ENCODE measurements at regions not wholly inside any gene's neighbourhood (a gene's known extent, or its start where the extent isn't known, plus 50 kb on each side); places are given as distances from the start of the nearest gene placed in this dataset.
A peak's percentile ranks its signal among the peaks of the same experiment; 100 is the strongest.
"Not testable (repeated sequence)": the region's sequence is repeated elsewhere in the genome, so short reads cannot be mapped to it uniquely, and the experiment has no call there.

DNA sequence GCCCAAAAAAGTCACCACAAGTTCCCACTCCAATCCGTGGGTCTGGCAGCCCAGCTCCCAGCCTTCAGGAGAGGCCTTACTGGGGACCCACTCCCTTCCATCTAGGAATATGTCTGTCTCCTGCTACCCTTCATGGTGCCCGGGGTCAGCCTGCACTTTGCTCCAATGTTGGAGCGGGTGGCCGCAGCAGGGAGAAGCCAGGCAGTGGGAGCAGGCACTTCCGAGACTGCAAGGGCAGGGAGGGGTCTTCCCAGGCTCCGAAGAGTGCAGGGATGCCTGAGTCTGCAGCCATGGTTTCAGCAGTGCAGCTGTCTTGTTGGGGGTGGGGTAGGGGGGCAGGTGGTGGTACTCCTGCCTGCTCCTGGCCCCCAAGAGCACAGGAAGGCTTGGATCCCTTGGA is 1616.2 kb downstream of the SLITRK5 start:
- DNase-seq (no peak), ATAC-seq (no peak)
- intact Hi-C loops (cut with micrococcal nuclease), result no loop called here

- ATAC-seq (no peak), DNase-seq (no peak)
- intact Hi-C loops (cut with micrococcal nuclease), result no loop called here
Observed at GRCh38 chr13:89294115-89294867, 1623.1 kb downstream of the SLITRK5 start.

GRCh38 chr13:89307278-89307677 is 1636.1 kb downstream of the SLITRK5 start:
- no peak for DNase-seq
- intact Hi-C loops (cut with micrococcal nuclease), result no loop called here
- no peak for ATAC-seq

DNA sequence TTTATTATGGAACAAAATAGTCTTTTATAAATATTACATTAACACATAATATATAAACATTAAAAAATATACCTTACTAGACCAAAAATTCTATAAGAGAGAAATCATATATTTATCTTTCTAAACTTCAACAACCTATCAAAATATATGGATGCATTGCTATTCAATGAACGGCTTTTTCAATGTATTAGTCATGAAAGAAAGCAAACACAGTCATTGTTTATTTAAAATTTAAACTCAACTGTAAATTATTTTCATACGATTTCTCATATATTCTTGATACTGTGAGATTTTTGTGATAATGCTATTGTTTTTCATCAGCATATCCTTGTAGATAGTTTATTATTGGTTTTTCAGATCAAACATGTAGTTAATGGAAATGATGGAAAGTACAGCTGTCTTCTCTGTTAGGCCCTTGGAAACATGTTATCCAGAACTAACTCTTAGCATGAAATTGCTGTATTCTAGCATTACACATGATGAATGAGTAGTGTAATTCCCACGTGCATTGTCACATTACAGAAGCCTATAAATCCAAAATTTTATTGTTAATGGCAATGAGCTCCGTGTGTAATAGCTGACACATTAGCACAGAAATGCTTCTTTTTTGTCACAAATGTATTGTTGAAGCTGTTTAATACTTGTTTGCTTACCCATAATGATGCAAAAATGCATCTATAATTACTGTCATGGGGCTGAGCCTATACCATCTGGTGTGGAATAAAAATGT is 1639.9 kb downstream of the SLITRK5 start:
- ATAC-seq (no peak), DNase-seq (no peak)
- intact Hi-C loops (cut with micrococcal nuclease), result no loop called here

- ATAC-seq (no peak), DNase-seq (no peak)
- intact Hi-C loops (cut with micrococcal nuclease), result no loop called here
Observed at GRCh38 chr13:89315287-89315686, 1644.1 kb downstream of the SLITRK5 start.

GRCh38 chr13:89322466-89322865 is 1651.3 kb downstream of the SLITRK5 start:
- DNase-seq (no peak), ATAC-seq (no peak)
- intact Hi-C loops (cut with micrococcal nuclease), result no loop called here

GRCh38 chr13:89324582-89324981 is 1653.4 kb downstream of the SLITRK5 start:
- no peak for ATAC-seq
- intact Hi-C loops (cut with micrococcal nuclease), result no loop called here
- DNase-seq, result no peak

- no peak for ATAC-seq
- DNase-seq, result no peak
- intact Hi-C loops (cut with micrococcal nuclease), result no loop called here
Observed at GRCh38 chr13:89343165-89343564, 1672.0 kb downstream of the SLITRK5 start.

- ATAC-seq, result no peak
- DNase-seq, result no peak
- intact Hi-C loops (cut with micrococcal nuclease), result no loop called here
Observed at GRCh38 chr13:89352384-89352783, 1681.2 kb downstream of the SLITRK5 start.

DNA sequence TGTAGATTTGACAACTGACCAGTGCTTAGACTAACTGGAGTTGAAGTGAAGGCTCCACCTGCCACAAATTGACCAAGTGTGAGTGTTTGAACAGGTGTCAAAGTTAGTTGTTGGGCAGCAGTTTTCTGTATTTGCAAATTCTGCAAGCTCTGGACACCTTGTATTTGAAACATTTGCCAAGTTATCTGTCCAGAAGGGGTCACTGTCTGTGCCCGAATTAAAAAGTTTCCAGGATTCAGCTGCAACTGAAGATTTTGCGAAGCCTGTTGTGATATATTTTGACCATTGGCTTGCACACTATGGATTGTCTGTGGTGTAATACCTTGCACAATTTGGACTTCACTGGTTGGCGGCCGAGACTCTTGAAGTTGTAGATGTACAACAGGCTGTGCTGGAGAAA is 1690.7 kb downstream of the SLITRK5 start:
- DNase-seq, result no peak
- ATAC-seq, result no peak
- intact Hi-C loops (cut with micrococcal nuclease), result no loop called here

- DNase-seq (no peak), ATAC-seq (no peak)
- intact Hi-C loops (cut with micrococcal nuclease), result no loop called here
Observed at GRCh38 chr13:89363144-89363543, 1692.0 kb downstream of the SLITRK5 start.

DNA sequence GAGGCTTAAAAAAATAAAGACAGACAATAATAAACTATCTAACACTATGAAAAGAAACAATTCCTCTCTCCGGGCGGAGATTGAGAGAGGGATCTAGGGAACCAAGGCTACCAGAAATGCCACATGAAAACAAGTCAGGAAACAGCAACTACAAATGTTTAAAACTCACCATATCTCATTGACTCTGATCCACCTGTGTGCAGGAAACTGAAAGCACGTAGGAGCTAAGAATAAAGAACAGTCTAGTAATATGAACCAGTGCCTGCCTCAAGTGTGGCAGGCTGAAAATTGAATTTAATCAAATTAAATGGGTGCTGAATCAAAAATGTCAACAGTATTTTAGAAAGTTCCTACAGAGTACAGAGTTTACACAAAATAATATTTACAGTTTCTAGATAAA is 1701.0 kb downstream of the SLITRK5 start:
- intact Hi-C loops (cut with micrococcal nuclease), result no loop called here
- no peak for DNase-seq
- no peak for ATAC-seq

- DNase-seq, result no peak
- ATAC-seq, result peak; percentile 66
- intact Hi-C loops (cut with micrococcal nuclease), result no loop called here
Observed at GRCh38 chr13:89375839-89376238, 1704.7 kb downstream of the SLITRK5 start.

DNA sequence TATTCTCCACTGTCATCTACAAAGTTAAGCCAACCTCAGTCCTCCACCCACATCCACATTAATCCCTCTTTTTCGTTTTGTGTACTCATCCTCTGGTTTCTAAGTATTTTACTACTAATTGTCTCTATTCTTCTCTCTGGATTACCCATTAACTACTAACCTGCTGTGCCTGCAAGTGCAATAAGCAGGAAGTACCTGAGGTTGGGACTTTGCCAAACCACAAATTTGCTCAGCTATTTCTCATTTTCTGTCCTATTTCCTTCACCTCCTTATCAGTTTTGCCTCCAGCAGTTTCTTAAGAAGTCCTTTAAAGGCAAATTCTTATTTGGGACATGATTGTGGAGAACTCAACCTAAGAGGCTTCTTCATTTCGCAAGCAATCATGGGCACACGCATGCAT is 1708.9 kb downstream of the SLITRK5 start:
- DNase-seq (no peak), ATAC-seq (no peak)
- intact Hi-C loops (cut with micrococcal nuclease), result no loop called here

- DNase-seq, result no peak
- intact Hi-C loops (cut with micrococcal nuclease), result no loop called here
- no peak for ATAC-seq
Observed at GRCh38 chr13:89382981-89383380, 1711.8 kb downstream of the SLITRK5 start.

- ATAC-seq (peak; percentile 68), DNase-seq (no peak)
- intact Hi-C loops (cut with micrococcal nuclease), result no loop called here
Observed at GRCh38 chr13:89383891-89384290, 1712.7 kb downstream of the SLITRK5 start.

DNA sequence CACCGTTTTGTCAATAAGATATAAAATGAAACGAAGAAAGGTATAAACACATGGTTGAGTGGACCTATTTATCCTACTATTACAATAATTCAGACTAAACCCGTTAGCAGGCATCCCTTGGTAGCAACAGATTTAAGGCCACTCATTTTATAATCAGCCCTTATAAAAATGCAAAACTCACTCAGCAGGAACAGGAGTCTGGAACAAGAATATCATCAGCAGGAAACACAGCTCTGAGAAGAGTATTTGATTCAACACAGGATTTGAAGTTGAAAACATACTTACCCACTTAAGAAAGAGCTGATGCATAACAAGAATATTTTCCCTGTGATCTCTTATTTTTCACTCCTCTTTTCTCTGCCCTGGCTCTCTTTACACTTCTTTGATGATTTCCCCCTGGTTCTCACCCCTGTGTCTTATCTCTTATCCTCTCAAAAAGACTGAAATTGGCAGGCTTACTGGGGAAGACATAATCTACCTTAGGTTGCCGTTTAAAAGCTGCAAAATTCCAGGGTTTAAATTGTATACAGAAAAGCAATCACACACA is 1722.7 kb downstream of the SLITRK5 start:
- ATAC-seq (no peak), DNase-seq (no peak)
- intact Hi-C loops (cut with micrococcal nuclease), result no loop called here

DNA sequence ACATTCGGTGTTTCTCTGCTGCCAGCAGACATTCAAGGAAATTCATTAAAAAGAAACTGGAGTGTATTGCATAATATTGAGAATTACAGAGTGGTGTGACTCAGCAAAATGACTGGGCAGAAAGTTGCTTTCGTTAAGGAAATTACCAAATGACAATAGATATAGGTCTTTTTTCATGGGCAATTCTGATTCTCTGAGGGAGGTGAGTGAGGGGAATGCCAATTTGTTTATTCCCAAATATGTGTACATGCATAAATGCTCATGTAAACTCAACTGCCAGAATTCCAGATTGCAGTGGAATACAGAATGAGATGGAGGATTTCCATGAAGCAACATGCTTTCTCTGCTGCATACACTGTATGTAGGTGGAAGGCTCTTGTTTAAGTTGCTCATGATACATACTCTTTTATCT is 1730.1 kb downstream of the SLITRK5 start:
- intact Hi-C loops (cut with micrococcal nuclease), result no loop called here
- no peak for ATAC-seq
- no peak for DNase-seq

DNA sequence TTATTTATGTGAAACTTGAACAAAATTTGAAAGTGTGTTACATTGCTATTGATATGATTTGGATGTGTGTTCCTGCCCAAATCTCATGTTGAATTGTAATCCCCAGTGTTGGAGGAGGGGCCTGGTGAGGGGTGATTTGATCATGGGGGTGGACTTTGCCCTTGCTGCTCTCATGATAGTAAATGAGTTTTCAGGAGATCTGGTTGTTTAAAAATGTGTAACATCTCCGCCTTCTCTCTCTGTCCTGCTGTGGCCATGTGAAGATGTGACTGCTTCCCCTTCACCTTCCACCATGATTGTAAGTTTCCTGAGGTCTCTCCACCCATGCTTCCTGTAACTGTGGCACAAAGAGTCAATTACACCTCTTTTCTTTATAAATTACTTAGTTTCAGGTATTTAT is 1731.0 kb downstream of the SLITRK5 start:
- DNase-seq (no peak), ATAC-seq (no peak)
- intact Hi-C loops (cut with micrococcal nuclease), result no loop called here

DNA sequence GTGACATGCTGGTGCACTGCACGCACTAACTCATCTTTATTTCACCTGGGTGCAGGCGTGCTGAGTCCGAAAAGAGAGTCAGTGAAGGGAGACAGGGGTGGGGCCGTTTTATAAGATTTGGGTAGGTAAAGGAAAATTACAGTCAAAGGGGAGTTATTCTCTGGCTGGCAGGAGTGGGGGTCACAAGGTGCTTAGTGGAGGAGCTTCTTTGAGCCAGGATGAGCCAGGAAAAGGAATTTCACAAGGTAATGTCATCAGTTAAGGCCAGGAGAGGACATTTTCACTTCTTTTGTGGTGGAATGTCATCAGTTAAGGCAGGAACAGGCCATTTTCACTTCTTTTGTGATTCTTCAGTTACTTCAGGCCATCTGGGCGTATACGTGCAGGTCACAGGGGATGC is 1734.9 kb downstream of the SLITRK5 start:
- DNase-seq; intact Hi-C loops (cut with micrococcal nuclease); ATAC-seq: not testable (repeated sequence)

- ATAC-seq, result no peak
- DNase-seq, result no peak
- intact Hi-C loops (cut with micrococcal nuclease), result no loop called here
Observed at GRCh38 chr13:89407357-89407756, 1736.2 kb downstream of the SLITRK5 start.
